Mucosa of rectum (tissue), 2 donors: ENCODE measurements at regions not wholly inside any gene's neighbourhood (a gene's known extent, or its start where the extent isn't known, plus 50 kb on each side); places are given as distances from the start of the nearest gene placed in this dataset.

Experiments
- H3K27ac ChIP-seq, 2 donors: one replicate each; pipeline ENCODE4 v1.7.0; 2013; ENCODE audit warnings: inconsistent platforms in 2 of 2, low read depth in 2 of 2, low read length in 2 of 2
- H3K27me3 ChIP-seq, 2 donors: one replicate each; pipeline ENCODE4 v1.7.0; 2013; ENCODE audit warnings: low read length in 2 of 2; ENCODE audit not compliant: control insufficient read depth in 2 of 2, insufficient read depth in 2 of 2
- H3K36me3 ChIP-seq, 2 donors: one replicate each; pipeline ENCODE4 v1.7.0; 2013; ENCODE audit warnings: low read length in 2 of 2; ENCODE audit not compliant: control insufficient read depth in 2 of 2, insufficient read depth in 2 of 2
- H3K4me1 ChIP-seq, 2 donors: one replicate each; pipeline ENCODE4 v1.7.0; 2013; ENCODE audit warnings: low read length in 2 of 2, mild to moderate bottlenecking in 1 of 2; ENCODE audit not compliant: control insufficient read depth in 2 of 2, insufficient read depth in 2 of 2
- H3K4me3 ChIP-seq, 2 donors: one replicate each; pipeline ENCODE4 v1.7.0; 2013; ENCODE audit warnings: low read length in 2 of 2
- H3K9ac ChIP-seq, 2 donors: one replicate each; pipeline ENCODE4 v1.7.0; 2013; ENCODE audit warnings: low read length in 2 of 2, low read depth in 1 of 2, mild to moderate bottlenecking in 1 of 2
- H3K9me3 ChIP-seq, 2 donors: one replicate each; pipeline ENCODE4 v1.7.0; 2013; ENCODE audit warnings: low read length in 2 of 2; ENCODE audit not compliant: control insufficient read depth in 2 of 2
- donor health status: healthy.
- donor health status: Normal muscosa, but diverticular disease.

- Histone ChIP-seq H3K27ac (no peak overlapping the region), H3K36me3 (no peaks in the 10 kb centered on the region), H3K4me3 (no peak overlapping the region), H3K4me1 (no peaks in the 10 kb centered on the region), H3K9me3 (peaks cover 0 to 2% of the 10 kb centered on the region in 2 donors), H3K27me3 (no peaks in the 10 kb centered on the region), H3K9ac (no peak overlapping the region)
Measured at GRCh38 chr1:8109216-8109615, 83.1 kb upstream of the ERRFI1 start.

GRCh38 chr1:8107897-8108296 is 81.8 kb upstream of the ERRFI1 start:
- Histone ChIP-seq H3K4me3 (no peak overlapping the region), H3K27ac (no peak overlapping the region), H3K9ac (no peak overlapping the region), H3K27me3 (no peaks in the 10 kb centered on the region), H3K4me1 (no peaks in the 10 kb centered on the region), H3K36me3 (no peaks in the 10 kb centered on the region), H3K9me3 (peaks cover 0 to 2% of the 10 kb centered on the region in 2 donors)

GRCh38 chr1:8104278-8105236 is 78.4 kb upstream of the ERRFI1 start:
- Histone ChIP-seq H3K4me3 (no peak overlapping the region), H3K27me3 (no peaks in the 10 kb centered on the region), H3K9ac (no peak overlapping the region), H3K9me3 (no peaks in the 10 kb centered on the region), H3K4me1 (no peaks in the 10 kb centered on the region), H3K36me3 (no peaks in the 10 kb centered on the region), H3K27ac (no peak overlapping the region)

GRCh38 chr1:8097908-8098307 is 71.8 kb upstream of the ERRFI1 start:
- peaks cover 27 to 40% of the 10 kb centered on the region in 2 donors for H3K4me1 ChIP-seq
- peak overlapping the region; percentile 23 to 26 for H3K9ac ChIP-seq
- no peaks in the 10 kb centered on the region for H3K27me3 ChIP-seq
- H3K4me3 ChIP-seq = no peak overlapping the region
- H3K9me3 ChIP-seq = no peaks in the 10 kb centered on the region
- no peaks in the 10 kb centered on the region for H3K36me3 ChIP-seq
- H3K27ac ChIP-seq = peak overlapping the region; percentile 80 to 86

GRCh38 chr1:8097077-8097799 is 71.1 kb upstream of the ERRFI1 start:
- Histone ChIP-seq H3K27me3 (no peaks in the 10 kb centered on the region), H3K36me3 (no peaks in the 10 kb centered on the region), H3K9me3 (no peaks in the 10 kb centered on the region), H3K9ac (peak overlapping the region; percentile 25 to 38), H3K27ac (peak overlapping the region; percentile 80 to 86), H3K4me3 (peak overlapping the region in 1 of 2 donors; percentile 34), H3K4me1 (peaks cover 27 to 40% of the 10 kb centered on the region in 2 donors)

GRCh38 chr1:8096105-8097011 is 70.2 kb upstream of the ERRFI1 start:
- H3K27me3 ChIP-seq = no peaks in the 10 kb centered on the region
- peak overlapping the region; percentile 80 to 86 for H3K27ac ChIP-seq
- peaks cover 27 to 40% of the 10 kb centered on the region in 2 donors for H3K4me1 ChIP-seq
- peak overlapping the region; percentile 25 to 38 for H3K9ac ChIP-seq
- H3K36me3 ChIP-seq = no peaks in the 10 kb centered on the region
- no peaks in the 10 kb centered on the region for H3K9me3 ChIP-seq
- H3K4me3 ChIP-seq = peak overlapping the region; percentile 1 to 52

GRCh38 chr1:8095584-8095983 is 69.5 kb upstream of the ERRFI1 start:
- Histone ChIP-seq H3K9ac (no peak overlapping the region), H3K4me3 (no peak overlapping the region), H3K9me3 (no peaks in the 10 kb centered on the region), H3K36me3 (no peaks in the 10 kb centered on the region), H3K27ac (peak overlapping the region; percentile 80 to 86), H3K4me1 (peaks cover 27 to 41% of the 10 kb centered on the region in 2 donors), H3K27me3 (no peaks in the 10 kb centered on the region)

GRCh38 chr1:8094481-8095241 is 68.6 kb upstream of the ERRFI1 start:
- Histone ChIP-seq H3K9me3 (no peaks in the 10 kb centered on the region), H3K9ac (peak overlapping the region in 1 of 2 donors; percentile 36), H3K27ac (peak overlapping the region; percentile 80 to 86), H3K4me1 (peaks cover 27 to 42% of the 10 kb centered on the region in 2 donors), H3K4me3 (peak overlapping the region; percentile 9 to 43), H3K27me3 (no peaks in the 10 kb centered on the region), H3K36me3 (no peaks in the 10 kb centered on the region)
